HG02588 (cell line): ENCODE measurements at regions not wholly inside any gene's neighbourhood (a gene's known extent, or its start where the extent isn't known, plus 50 kb on each side); places are given as distances from the start of the nearest gene placed in this dataset.

Source experiments
- ATAC-seq: cut with Tn5 transposase; IDR thresholded peaks from one replicate; pipeline ENCODE4 v1.9.1; 2021; ENCODE audit warnings: mild to moderate bottlenecking, moderate library complexity; ENCODE audit not compliant: unreplicated experiment

GRCh38 chr15:61684749-61685467, 375.3 kb downstream of the VPS13C start:
- ATAC-seq, result no peak

GRCh38 chr15:61682891-61683735, 377.1 kb downstream of the VPS13C start:
- no peak for ATAC-seq

- ATAC-seq, result no peak
These were observed 378.6 kb downstream of the VPS13C start for GRCh38 chr15:61681676-61682075.

- ATAC-seq, result no peak
These were observed 379.2 kb downstream of the VPS13C start for GRCh38 chr15:61681038-61681418.

GRCh38 chr15:61680260-61681037, 379.8 kb downstream of the VPS13C start:
- ATAC-seq, result no peak

GRCh38 chr15:61671736-61672135, 388.5 kb downstream of the VPS13C start:
- no peak for ATAC-seq

- no peak for ATAC-seq
These were observed 391.8 kb downstream of the VPS13C start for GRCh38 chr15:61668444-61668843.

- ATAC-seq, result no peak
These were observed 398.5 kb downstream of the VPS13C start for GRCh38 chr15:61661791-61662190.

GRCh38 chr15:61660579-61660978, 399.7 kb downstream of the VPS13C start:
- no peak for ATAC-seq

- ATAC-seq, result no peak
These were observed 400.6 kb downstream of the VPS13C start for GRCh38 chr15:61659566-61660190.

GRCh38 chr15:61657461-61657860, 402.8 kb downstream of the VPS13C start:
- no peak for ATAC-seq

GRCh38 chr15:61656391-61656790, 403.9 kb downstream of the VPS13C start:
- no peak for ATAC-seq

- no peak for ATAC-seq
These were observed 404.4 kb downstream of the VPS13C start for GRCh38 chr15:61655881-61656280.

GRCh38 chr15:61654918-61655317, 405.3 kb downstream of the VPS13C start:
- no peak for ATAC-seq

- no peak for ATAC-seq
These were observed 406.1 kb downstream of the VPS13C start for GRCh38 chr15:61654002-61654740.

GRCh38 chr15:61653110-61653509, 407.1 kb downstream of the VPS13C start:
- ATAC-seq, result no peak

GRCh38 chr15:61651267-61651666, 409.0 kb downstream of the VPS13C start:
- ATAC-seq, result no peak

- ATAC-seq, result no peak
These were observed 411.2 kb downstream of the VPS13C start for GRCh38 chr15:61649046-61649445.

GRCh38 chr15:61644550-61644949, 415.4 kb upstream of the RORA start:
- ATAC-seq, result no peak

GRCh38 chr15:61641645-61642044, 412.5 kb upstream of the RORA start:
- ATAC-seq, result no peak
